VCaP (cell line): ENCODE measurements at regions not wholly inside any gene's neighbourhood (a gene's known extent, or its start where the extent isn't known, plus 50 kb on each side); places are given as distances from the start of the nearest gene placed in this dataset.
A peak's percentile ranks its signal among the peaks of the same experiment; 100 is the strongest.

Experiments
- H3K27ac ChIP-seq: fragments of 450-650 bp; 2 replicates; pipeline ENCODE4 v1.5.1; 2017
- CTCF ChIP-seq: fragments of 450-650 bp; conservative IDR thresholded peaks from 2 replicates; pipeline ENCODE4 v1.5.1; 2017; ENCODE audit warnings: mild to moderate bottlenecking, moderate library complexity

- TF ChIP-seq CTCF: no peak
- H3K27ac ChIP-seq: peak overlapping the region; percentile 89
Measured at GRCh38 chr5:39678534-39678933, 253.8 kb upstream of the DAB2 start.

GRCh38 chr5:39675676-39676075, 250.9 kb upstream of the DAB2 start:
- TF ChIP-seq CTCF: no peak
- no peak overlapping the region for H3K27ac ChIP-seq

GRCh38 chr5:39674209-39675082, 249.7 kb upstream of the DAB2 start:
- TF ChIP-seq CTCF: no peak
- no peak overlapping the region; the same call in 1 of the 2 replicates for H3K27ac ChIP-seq

GRCh38 chr5:39671561-39671961, 246.8 kb upstream of the DAB2 start:
- no peak for TF ChIP-seq CTCF
- peak overlapping the region; percentile 29 for H3K27ac ChIP-seq

- no peak for TF ChIP-seq CTCF
- peak overlapping the region; percentile 29; the same call in 1 of the 2 replicates for H3K27ac ChIP-seq
Measured at GRCh38 chr5:39670955-39671354, 246.2 kb upstream of the DAB2 start.

GRCh38 chr5:39670391-39670790, 245.6 kb upstream of the DAB2 start:
- peak overlapping the region; percentile 29; the same call in 1 of the 2 replicates for H3K27ac ChIP-seq
- no peak for TF ChIP-seq CTCF

- H3K27ac ChIP-seq: no peak overlapping the region
- TF ChIP-seq CTCF: no peak
Measured at GRCh38 chr5:39668980-39669379, 244.2 kb upstream of the DAB2 start.
